SK-N-SH (cell line): ENCODE measurements at regions not wholly inside any gene's neighbourhood (a gene's known extent, or its start where the extent isn't known, plus 50 kb on each side); places are given as distances from the start of the nearest gene placed in this dataset.

ENCODE experiments used
- CTCF ChIA-PET: fragments of 300-600, 350-600 bp; formaldehyde crosslinking; extraction: SDS; loops from one replicate; lab custom pipeline; 2021; lab: Yijun Ruan, JAX
- POLR2A ChIA-PET: fragments of 350-600 bp; sonication (Branson Sonifier 250); formaldehyde crosslinking; extraction: SDS; loops from one replicate; lab custom pipeline; 2020; ENCODE audit warnings: antibody characterized with exemption, inconsistent platforms; lab: Yijun Ruan, JAX
- DNase-seq: peaks from one replicate; pipeline ENCODE4 v3.0.0; 2012
- H2AFZ ChIP-seq: fragments of 200-600 bp; sonication (generic); 2 replicates; pipeline ENCODE4 v1.8.1; 2016; ENCODE audit warnings: antibody characterized with exemption, mild to moderate bottlenecking, low read depth
- H3F3A ChIP-seq: fragments of 200-600 bp; sonication (generic); replicated peaks from 2 replicates; pipeline ENCODE3; 2016; ENCODE audit warnings: antibody characterized with exemption, mild to moderate bottlenecking; ENCODE audit not compliant: insufficient read depth
- H3K27ac ChIP-seq, 2 experiments: fragments of 200-500 bp in 1 of 2; fragments of 200-600 bp in 1 of 2; sonication (Bioruptor generic) in 1 of 2; sonication (generic), shearing (Covaris generic) in 1 of 2; 2 replicates each; pipeline versions ENCODE4 v1.5.1 to v1.6.1; 2014 to 2016; ENCODE audit warnings: low read depth in 2 of 2, inconsistent platforms in 1 of 2, low read length in 1 of 2, mild to moderate bottlenecking in 1 of 2, mixed read lengths in 1 of 2
- H3K27me3 ChIP-seq: fragments of 200-600 bp; sonication (generic), shearing (Covaris generic); 2 replicates; pipeline ENCODE4 v1.6.1; 2016; ENCODE audit warnings: mixed run types; ENCODE audit not compliant: insufficient read depth
- H3K36me3 ChIP-seq, 2 experiments: fragments of 200-500 bp in 1 of 2; fragments of 200-600 bp in 1 of 2; sonication (Bioruptor generic) in 1 of 2; sonication (generic) in 1 of 2; replicated peaks in 1 of 2; 2 replicates each; pipeline versions ENCODE3 to v1.5.1; 2014 to 2016; ENCODE audit warnings: low read length in 1 of 2, mild to moderate bottlenecking in 1 of 2; ENCODE audit not compliant: insufficient read depth in 2 of 2, control insufficient read depth in 1 of 2
- H3K4me1 ChIP-seq, 2 experiments: fragments of 200-500 bp in 1 of 2; fragments of 200-600 bp in 1 of 2; sonication (Bioruptor generic) in 1 of 2; sonication (generic), shearing (Covaris generic) in 1 of 2; 2 replicates each; pipeline versions ENCODE4 v1.5.1 to v1.6.1; 2014 to 2016; ENCODE audit warnings: low read depth in 1 of 2, low read length in 1 of 2, mixed run types in 1 of 2; ENCODE audit not compliant: insufficient read depth in 2 of 2, control insufficient read depth in 1 of 2
- H3K4me2 ChIP-seq: fragments of 200-600 bp; sonication (generic), shearing (Covaris generic); 2 replicates; pipeline ENCODE4 v1.6.1; 2017; ENCODE audit warnings: mixed run types
- H3K4me3 ChIP-seq, 2 experiments: fragments of 200-500 bp in 1 of 2; fragments of 200-600 bp in 1 of 2; sonication (Bioruptor generic) in 1 of 2; sonication (generic), shearing (Covaris generic) in 1 of 2; 2 replicates each; pipeline versions ENCODE4 v1.5.1 to v1.8.1; 2014 to 2016; ENCODE audit warnings: low read depth in 2 of 2, inconsistent platforms in 1 of 2, low read length in 1 of 2, mild to moderate bottlenecking in 1 of 2, mixed read lengths in 1 of 2, moderate library complexity in 1 of 2
- H3K79me2 ChIP-seq: fragments of 200-600 bp; sonication (generic); 2 replicates; pipeline ENCODE4 v1.8.1; 2017; ENCODE audit warnings: mild to moderate bottlenecking; ENCODE audit not compliant: insufficient read depth
- H3K9ac ChIP-seq: fragments of 200-600 bp; sonication (generic); 2 replicates; pipeline ENCODE4 v1.6.1; 2017; ENCODE audit warnings: mixed run types
- H3K9me2 ChIP-seq: fragments of 200-600 bp; sonication (generic); 2 replicates; pipeline ENCODE4 v1.6.1; 2017; ENCODE audit warnings: mixed run types
- H3K9me3 ChIP-seq: fragments of 200-600 bp; sonication (generic); 2 replicates; pipeline ENCODE4 v1.6.1; 2017; ENCODE audit warnings: mixed run types, mild to moderate bottlenecking, moderate library complexity
- H4K20me1 ChIP-seq: fragments of 200-600 bp; sonication (generic); 2 replicates; pipeline ENCODE4 v1.6.1; 2017; ENCODE audit warnings: mild to moderate bottlenecking, mixed run types; ENCODE audit not compliant: insufficient read depth
- CHD2 ChIP-seq: fragments of 150-350 bp; IDR thresholded peaks from 2 replicates; pipeline ENCODE4 v1.6.1; 2018; ENCODE audit warnings: low read length; ENCODE audit not compliant: partially characterized antibody
- EP300 ChIP-seq, 2 experiments: IDR thresholded peaks; 2 replicates each; pipeline versions ENCODE4 v1.4.0 to v1.6.1; 2012; ENCODE audit warnings: borderline replicate concordance in 1 of 2, low read depth in 1 of 2, low read length in 1 of 2
- EZH2phosphoT487 ChIP-seq: fragments of 200-600 bp; sonication (generic); IDR thresholded peaks from 2 replicates; pipeline ENCODE4 v1.6.1; 2017; ENCODE audit warnings: low read depth, mixed run types, mild to moderate bottlenecking, antibody characterized with exemption, moderate library complexity, borderline replicate concordance
- FOSL2 ChIP-seq: IDR thresholded peaks from 2 replicates; pipeline ENCODE4 v1.4.0; 2012; ENCODE audit warnings: low read depth, mild to moderate bottlenecking, moderate library complexity, borderline replicate concordance
- GABPA ChIP-seq: IDR thresholded peaks from 2 replicates; pipeline ENCODE4 v1.4.0; 2012; ENCODE audit warnings: low read depth, mild to moderate bottlenecking
- JUND ChIP-seq: IDR thresholded peaks from 2 replicates; pipeline ENCODE4 v1.4.0; 2012
- MXI1 ChIP-seq: IDR thresholded peaks from 2 replicates; pipeline ENCODE4 v1.6.1; 2012; ENCODE audit warnings: mild to moderate bottlenecking, low read depth, low read length, improper control_type of control experiment
- POLR2AphosphoS5 ChIP-seq: IDR thresholded peaks from 2 replicates; pipeline ENCODE4 v1.6.1; 2012; ENCODE audit warnings: low read depth, low read length
- RAD21 ChIP-seq: IDR thresholded peaks from 2 replicates; pipeline ENCODE4 v1.6.1; 2012; ENCODE audit warnings: mild to moderate bottlenecking, low read length
- RCOR1 ChIP-seq: fragments of 150-350 bp; IDR thresholded peaks from 2 replicates; pipeline ENCODE4 v1.6.1; 2017; ENCODE audit warnings: antibody characterized with exemption, low read length
- REST ChIP-seq: IDR thresholded peaks from 2 replicates; pipeline ENCODE4 v1.6.1; 2012; ENCODE audit warnings: mild to moderate bottlenecking, low read depth, low read length, moderate library complexity
- RXRA ChIP-seq: IDR thresholded peaks from 2 replicates; pipeline ENCODE4 v1.4.0; 2012; ENCODE audit warnings: low read depth, mild to moderate bottlenecking, borderline replicate concordance
- SIN3A ChIP-seq: IDR thresholded peaks from 2 replicates; pipeline ENCODE4 v1.6.1; 2012; ENCODE audit warnings: low read depth, mild to moderate bottlenecking, low read length, moderate library complexity, borderline replicate concordance
- TAF1 ChIP-seq: IDR thresholded peaks from 2 replicates; pipeline ENCODE4 v1.6.1; 2012; ENCODE audit warnings: low read depth, mild to moderate bottlenecking, low read length, moderate library complexity, borderline replicate concordance
- USF1 ChIP-seq: IDR thresholded peaks from 2 replicates; pipeline ENCODE4 v1.4.0; 2012; ENCODE audit warnings: low read depth, borderline replicate concordance
- YY1 ChIP-seq: IDR thresholded peaks from 2 replicates; pipeline ENCODE4 v1.4.0; 2012; ENCODE audit warnings: low read depth, mild to moderate bottlenecking
- ZBTB33 ChIP-seq: IDR thresholded peaks from 2 replicates; pipeline ENCODE4 v1.4.0; 2012; ENCODE audit warnings: low read depth, borderline replicate concordance
- WGBS: methylation state at CpG from one replicate; pipeline ENCODE4 v1.1.6; 2017; ENCODE audit warnings: low lambda C conversion rate; 5-methylcytosine and 5-hydroxymethylcytosine counted together

- H3K36me3 ChIP-seq = no peaks in the 10 kb centered on the region
- WGBS = 48% methylated on average over 4 of the region's 4 CpGs
- H3K4me2 ChIP-seq = no peak overlapping the region
- no peaks in the 10 kb centered on the region for H3K79me2 ChIP-seq
- no peaks in the 10 kb centered on the region for H4K20me1 ChIP-seq
- ChIA-PET CTCF (no interaction called here), POLR2A (no interaction called here)
- no peaks in the 10 kb centered on the region for H3F3A ChIP-seq
- no peak overlapping the region for H2AFZ ChIP-seq
- H3K4me3 ChIP-seq = no peak overlapping the region
- H3K9me3 ChIP-seq = no peaks in the 10 kb centered on the region
- no peak overlapping the region for H3K27ac ChIP-seq
- TF ChIP-seq SIN3A = no peak
- TF ChIP-seq TAF1 = no peak
- TF ChIP-seq JUND = no peak
- TF ChIP-seq RXRA = no peak
- TF ChIP-seq POLR2AphosphoS5 = no peak
- TF ChIP-seq RCOR1 = no peak
- no peak for TF ChIP-seq REST
- TF ChIP-seq EP300 (IDR thresholded peaks at IDR 0.05; ENCODE audit: borderline replicate concordance in 1 of 2, low read depth in 1 of 2, low read length in 1 of 2) = no peak
- TF ChIP-seq YY1 = no peak
- TF ChIP-seq EZH2phosphoT487 = no peak
- TF ChIP-seq MXI1 = no peak
- no peak for TF ChIP-seq FOSL2
- no peak for TF ChIP-seq GABPA
- no peak for TF ChIP-seq ZBTB33
- TF ChIP-seq CHD2 = no peak
- no peak for TF ChIP-seq RAD21
- no peak for TF ChIP-seq USF1
- H3K4me1 ChIP-seq = no peaks in the 10 kb centered on the region; a peak in 1 of 4 replicates
- no peak overlapping the region for H3K9ac ChIP-seq
- H3K9me2 ChIP-seq = no peaks in the 10 kb centered on the region
- no peak for DNase-seq
- no peaks in the 10 kb centered on the region for H3K27me3 ChIP-seq
Observed at GRCh38 chr13:89827552-89827951, 1519.9 kb upstream of the MIR17HG start.
